Liver (tissue), 8 donors: ENCODE measurements at regions not wholly inside any gene's neighbourhood (a gene's known extent, or its start where the extent isn't known, plus 50 kb on each side); places are given as distances from the start of the nearest gene placed in this dataset.
A peak's percentile ranks its signal among the peaks of the same experiment; 100 is the strongest.

Experiments used
- DNase-seq: peaks from one replicate; pipeline ENCODE4 v3.0.0-alpha.2; 2017; ENCODE audit warnings: low spot score
- H3K27ac ChIP-seq, 2 donors: one replicate each; pipeline ENCODE4 v1.7.0; 2013; ENCODE audit warnings: inconsistent platforms in 2 of 2, low read length in 2 of 2, control low read depth in 1 of 2, low read depth in 1 of 2, mild to moderate bottlenecking in 1 of 2
- H3K27me3 ChIP-seq, 4 donors: one replicate each; pipeline versions ENCODE4 v1.6.1 to v1.7.0; 2013; ENCODE audit warnings: low read length in 3 of 4, inconsistent platforms in 1 of 4, mild to moderate bottlenecking in 1 of 4, moderate library complexity in 1 of 4; ENCODE audit not compliant: control insufficient read depth in 4 of 4, insufficient read depth in 4 of 4
- H3K36me3 ChIP-seq, 4 donors: one replicate each; pipeline versions ENCODE4 v1.6.1 to v1.7.0; 2013; ENCODE audit warnings: low read length in 3 of 4, mild to moderate bottlenecking in 3 of 4, low read depth in 1 of 4, moderate library complexity in 1 of 4; ENCODE audit not compliant: control insufficient read depth in 4 of 4, insufficient read depth in 3 of 4
- H3K4me1 ChIP-seq, 4 donors: one replicate each; pipeline versions ENCODE4 v1.6.1 to v1.7.0; 2013; ENCODE audit warnings: low read length in 3 of 4, mild to moderate bottlenecking in 3 of 4, moderate library complexity in 1 of 4; ENCODE audit not compliant: control insufficient read depth in 4 of 4, insufficient read depth in 4 of 4
- H3K4me3 ChIP-seq, 3 donors: one replicate each; pipeline versions ENCODE4 v1.6.1 to v1.7.0; 2013; ENCODE audit warnings: low read length in 3 of 3, control low read depth in 1 of 3, low read depth in 1 of 3, mild to moderate bottlenecking in 1 of 3
- H3K9ac ChIP-seq, 2 donors: one replicate each; pipeline ENCODE4 v1.7.0; 2013; ENCODE audit warnings: low read length in 2 of 2, mild to moderate bottlenecking in 2 of 2, moderate library complexity in 2 of 2, control low read depth in 1 of 2, low read depth in 1 of 2
- H3K9me3 ChIP-seq, 4 donors: one replicate each; pipeline versions ENCODE4 v1.6.1 to v1.7.0; 2013; ENCODE audit warnings: low read length in 3 of 4; ENCODE audit not compliant: control insufficient read depth in 4 of 4
- EGR1 ChIP-seq, 2 donors: IDR thresholded peaks; 2 replicates each; pipeline ENCODE4 v1.6.1; 2016 to 2018; ENCODE audit warnings: antibody characterized with exemption in 2 of 2, low read depth in 2 of 2
- FOXA1 ChIP-seq: IDR thresholded peaks from 2 replicates; pipeline ENCODE4 v1.6.1; 2016; ENCODE audit warnings: antibody characterized with exemption
- GABPA ChIP-seq, 2 donors: IDR thresholded peaks in 1 of 2; conservative IDR thresholded peaks in 1 of 2; 2 replicates each; pipeline ENCODE4 v1.6.1; 2016; ENCODE audit warnings: antibody characterized with exemption in 2 of 2, mild to moderate bottlenecking in 1 of 2, moderate library complexity in 1 of 2
- HNF4A ChIP-seq, 2 donors: conservative IDR thresholded peaks; 2 replicates each; pipeline ENCODE4 v1.6.1; 2016; ENCODE audit warnings: antibody characterized with exemption in 2 of 2, mild to moderate bottlenecking in 2 of 2
- HNF4G ChIP-seq: IDR thresholded peaks from 2 replicates; pipeline ENCODE4 v1.6.1; 2016; ENCODE audit warnings: antibody characterized with exemption
- JUND ChIP-seq, 2 donors: IDR thresholded peaks; 2 replicates each; pipeline ENCODE4 v1.6.1; 2016; ENCODE audit warnings: antibody characterized with exemption in 2 of 2
- RAD21 ChIP-seq, 2 donors: IDR thresholded peaks; 2 replicates each; pipeline ENCODE4 v1.6.1; 2016; ENCODE audit warnings: antibody characterized with exemption in 2 of 2, mild to moderate bottlenecking in 2 of 2
- SP1 ChIP-seq: IDR thresholded peaks from 2 replicates; pipeline ENCODE4 v1.6.1; 2018; ENCODE audit warnings: antibody characterized with exemption, mild to moderate bottlenecking
- TAF1 ChIP-seq: conservative IDR thresholded peaks from 2 replicates; pipeline ENCODE4 v1.6.1; 2016; ENCODE audit warnings: antibody characterized with exemption, mild to moderate bottlenecking
- YY1 ChIP-seq: IDR thresholded peaks from 2 replicates; pipeline ENCODE4 v1.6.1; 2016; ENCODE audit warnings: antibody characterized with exemption, mild to moderate bottlenecking
- WGBS: extraction: QIAGEN DNeasy Blood & Tissue Kit; methylation state at CpG from one replicate; pipeline ENCODE4 v1.1.7; 2013; 5-methylcytosine and 5-hydroxymethylcytosine counted together
- TF ChIP-seq, protein P1 (sequence below): fragments of 150-350 bp; IDR thresholded peaks from 2 replicates; pipeline ENCODE4 v1.5.1; 2017; ENCODE audit warnings: improper control_type of control experiment, low read depth, low read length; ENCODE audit not compliant: missing input control
- TF ChIP-seq, protein P2 (sequence below): IDR thresholded peaks from 2 replicates; pipeline ENCODE4 v1.6.1; 2016; ENCODE audit warnings: antibody characterized with exemption
- TF ChIP-seq, protein P3 (sequence below): IDR thresholded peaks from 2 replicates; pipeline ENCODE4 v1.6.1; 2016; ENCODE audit warnings: antibody characterized with exemption
- TF ChIP-seq, protein P4 (sequence below): IDR thresholded peaks from 2 replicates; pipeline ENCODE4 v1.6.1; 2016; ENCODE audit warnings: antibody characterized with exemption, mild to moderate bottlenecking
- donor health status: healthy.
- donor health status: healthy.
- donor health status: healthy.
- donor health status: healthy.
- donor health status: healthy.

DNA sequence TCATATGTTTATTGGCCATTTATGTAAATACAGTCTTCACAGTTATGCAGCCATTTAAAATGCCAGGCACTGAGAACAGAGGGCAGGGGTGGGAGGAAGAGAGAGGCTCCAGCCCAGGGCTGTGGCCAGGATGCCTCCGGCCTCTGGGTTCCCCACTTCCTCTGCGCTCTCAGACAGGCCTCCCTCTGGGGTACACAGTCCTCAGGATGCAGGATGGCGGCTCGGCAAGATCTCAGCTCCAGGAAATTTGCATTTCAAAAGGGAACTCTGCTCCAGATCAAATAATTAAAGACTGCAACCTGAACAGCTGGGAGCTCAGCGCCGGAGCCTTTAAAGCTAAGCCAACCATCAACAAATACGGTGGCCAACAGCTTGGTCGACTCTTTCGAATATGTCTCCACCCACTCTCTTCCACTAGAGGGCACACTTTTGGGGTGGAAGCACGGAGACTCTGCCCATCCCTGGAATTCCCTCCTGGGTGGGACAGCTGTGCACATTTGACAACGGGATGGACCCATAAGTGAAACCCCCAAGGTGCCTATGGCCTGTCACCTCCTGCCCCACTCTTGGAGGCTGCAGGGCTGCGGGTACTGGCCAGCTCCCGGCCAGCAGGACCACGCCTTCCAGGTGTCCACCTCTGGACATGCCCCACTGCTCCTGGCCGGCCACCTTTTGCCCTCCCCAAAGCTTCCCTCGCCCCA, 1044.7 kb downstream of the BRD1 start:
- WGBS = 51% methylated on average over 16 of the region's 16 CpGs
- no peaks in the 10 kb centered on the region for H3K27me3 ChIP-seq
- H3K9me3 ChIP-seq = peaks cover 0 to 1% (median 0%) of the 10 kb centered on the region in 4 donors
- no peak overlapping the region for H3K9ac ChIP-seq
- peak; percentile 27 for DNase-seq
- no peak overlapping the region for H3K27ac ChIP-seq
- no peak overlapping the region for H3K4me3 ChIP-seq
- no peaks in the 10 kb centered on the region for H3K4me1 ChIP-seq
- H3K36me3 ChIP-seq = no peaks in the 10 kb centered on the region
- no peak for TF ChIP-seq SP1
- TF ChIP-seq, protein P1, sequence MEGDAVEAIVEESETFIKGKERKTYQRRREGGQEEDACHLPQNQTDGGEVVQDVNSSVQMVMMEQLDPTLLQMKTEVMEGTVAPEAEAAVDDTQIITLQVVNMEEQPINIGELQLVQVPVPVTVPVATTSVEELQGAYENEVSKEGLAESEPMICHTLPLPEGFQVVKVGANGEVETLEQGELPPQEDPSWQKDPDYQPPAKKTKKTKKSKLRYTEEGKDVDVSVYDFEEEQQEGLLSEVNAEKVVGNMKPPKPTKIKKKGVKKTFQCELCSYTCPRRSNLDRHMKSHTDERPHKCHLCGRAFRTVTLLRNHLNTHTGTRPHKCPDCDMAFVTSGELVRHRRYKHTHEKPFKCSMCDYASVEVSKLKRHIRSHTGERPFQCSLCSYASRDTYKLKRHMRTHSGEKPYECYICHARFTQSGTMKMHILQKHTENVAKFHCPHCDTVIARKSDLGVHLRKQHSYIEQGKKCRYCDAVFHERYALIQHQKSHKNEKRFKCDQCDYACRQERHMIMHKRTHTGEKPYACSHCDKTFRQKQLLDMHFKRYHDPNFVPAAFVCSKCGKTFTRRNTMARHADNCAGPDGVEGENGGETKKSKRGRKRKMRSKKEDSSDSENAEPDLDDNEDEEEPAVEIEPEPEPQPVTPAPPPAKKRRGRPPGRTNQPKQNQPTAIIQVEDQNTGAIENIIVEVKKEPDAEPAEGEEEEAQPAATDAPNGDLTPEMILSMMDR = peak; percentile 17

DNA sequence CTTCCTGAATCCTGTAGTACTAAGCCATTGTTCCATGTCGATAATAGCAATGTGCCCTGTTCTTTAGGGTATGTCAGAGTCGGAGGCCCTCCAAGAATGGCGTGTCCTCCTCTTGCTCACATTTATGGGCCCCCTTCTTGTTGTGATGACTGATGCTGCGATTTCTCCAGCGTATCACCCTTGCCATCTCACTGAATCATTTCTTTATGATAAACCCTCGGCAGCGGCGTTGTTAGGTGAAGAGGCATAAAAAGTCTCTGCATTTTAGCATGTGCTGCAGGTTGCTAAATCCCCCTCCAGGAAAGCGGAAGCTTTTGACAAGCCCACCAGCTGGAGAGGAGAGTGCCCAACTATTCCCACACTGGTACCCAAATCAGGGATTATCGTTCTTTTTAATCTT, 1045.3 kb downstream of the BRD1 start:
- no peaks in the 10 kb centered on the region for H3K27me3 ChIP-seq
- TF ChIP-seq EGR1 (IDR thresholded peaks at IDR 0.05; ENCODE audit: low read depth in 2 of 2) = no peak
- no peak for TF ChIP-seq HNF4A (conservative IDR thresholded peaks at IDR 0.05)
- TF ChIP-seq, protein P2, sequence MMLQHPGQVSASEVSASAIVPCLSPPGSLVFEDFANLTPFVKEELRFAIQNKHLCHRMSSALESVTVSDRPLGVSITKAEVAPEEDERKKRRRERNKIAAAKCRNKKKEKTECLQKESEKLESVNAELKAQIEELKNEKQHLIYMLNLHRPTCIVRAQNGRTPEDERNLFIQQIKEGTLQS = no peak
- TF ChIP-seq, protein P3, sequence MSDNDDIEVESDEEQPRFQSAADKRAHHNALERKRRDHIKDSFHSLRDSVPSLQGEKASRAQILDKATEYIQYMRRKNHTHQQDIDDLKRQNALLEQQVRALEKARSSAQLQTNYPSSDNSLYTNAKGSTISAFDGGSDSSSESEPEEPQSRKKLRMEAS = no peak
- no peak for TF ChIP-seq FOXA1
- TF ChIP-seq GABPA (IDR thresholded peaks at IDR 0.05 in 1 of 2, conservative IDR thresholded peaks at IDR 0.05 in 1 of 2) = no peak
- no peak for TF ChIP-seq JUND (IDR thresholded peaks at IDR 0.05)
- no peak for TF ChIP-seq HNF4G
- TF ChIP-seq RAD21 (IDR thresholded peaks at IDR 0.05) = no peak
- TF ChIP-seq, protein P4, sequence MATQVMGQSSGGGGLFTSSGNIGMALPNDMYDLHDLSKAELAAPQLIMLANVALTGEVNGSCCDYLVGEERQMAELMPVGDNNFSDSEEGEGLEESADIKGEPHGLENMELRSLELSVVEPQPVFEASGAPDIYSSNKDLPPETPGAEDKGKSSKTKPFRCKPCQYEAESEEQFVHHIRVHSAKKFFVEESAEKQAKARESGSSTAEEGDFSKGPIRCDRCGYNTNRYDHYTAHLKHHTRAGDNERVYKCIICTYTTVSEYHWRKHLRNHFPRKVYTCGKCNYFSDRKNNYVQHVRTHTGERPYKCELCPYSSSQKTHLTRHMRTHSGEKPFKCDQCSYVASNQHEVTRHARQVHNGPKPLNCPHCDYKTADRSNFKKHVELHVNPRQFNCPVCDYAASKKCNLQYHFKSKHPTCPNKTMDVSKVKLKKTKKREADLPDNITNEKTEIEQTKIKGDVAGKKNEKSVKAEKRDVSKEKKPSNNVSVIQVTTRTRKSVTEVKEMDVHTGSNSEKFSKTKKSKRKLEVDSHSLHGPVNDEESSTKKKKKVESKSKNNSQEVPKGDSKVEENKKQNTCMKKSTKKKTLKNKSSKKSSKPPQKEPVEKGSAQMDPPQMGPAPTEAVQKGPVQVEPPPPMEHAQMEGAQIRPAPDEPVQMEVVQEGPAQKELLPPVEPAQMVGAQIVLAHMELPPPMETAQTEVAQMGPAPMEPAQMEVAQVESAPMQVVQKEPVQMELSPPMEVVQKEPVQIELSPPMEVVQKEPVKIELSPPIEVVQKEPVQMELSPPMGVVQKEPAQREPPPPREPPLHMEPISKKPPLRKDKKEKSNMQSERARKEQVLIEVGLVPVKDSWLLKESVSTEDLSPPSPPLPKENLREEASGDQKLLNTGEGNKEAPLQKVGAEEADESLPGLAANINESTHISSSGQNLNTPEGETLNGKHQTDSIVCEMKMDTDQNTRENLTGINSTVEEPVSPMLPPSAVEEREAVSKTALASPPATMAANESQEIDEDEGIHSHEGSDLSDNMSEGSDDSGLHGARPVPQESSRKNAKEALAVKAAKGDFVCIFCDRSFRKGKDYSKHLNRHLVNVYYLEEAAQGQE = no peak
- TF ChIP-seq, protein P1 = no peak
- TF ChIP-seq YY1 = no peak
- TF ChIP-seq TAF1 = no peak
- no peak for TF ChIP-seq SP1
- H3K9me3 ChIP-seq = peaks cover 0 to 4% (median 0%) of the 10 kb centered on the region in 4 donors
- WGBS = 90% methylated on average over 10 of the region's 10 CpGs
- H3K9ac ChIP-seq = no peak overlapping the region
- no peak overlapping the region for H3K4me3 ChIP-seq
- no peak overlapping the region for H3K27ac ChIP-seq
- DNase-seq = no peak
- H3K36me3 ChIP-seq = no peaks in the 10 kb centered on the region
- no peaks in the 10 kb centered on the region for H3K4me1 ChIP-seq
